ENCODE measurements at regions not wholly inside any gene's neighbourhood (a gene's known extent, or its start where the extent isn't known, plus 50 kb on each side); places are given as distances from the start of the nearest gene placed in this dataset.

DNA sequence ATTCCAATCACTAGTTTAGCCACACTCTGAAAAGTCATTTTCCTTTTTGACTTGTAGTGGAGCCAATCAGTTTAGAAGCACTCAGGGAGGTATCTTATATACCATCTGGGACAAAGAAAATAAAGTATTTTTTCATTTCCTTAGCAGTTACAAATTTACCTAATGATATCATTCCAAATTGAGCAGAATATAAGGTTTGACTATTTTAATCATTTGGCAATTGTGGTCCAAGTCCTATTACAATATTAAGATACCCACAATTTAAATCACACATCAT, 170.6 kb downstream of the LTN1 start:
- Histone ChIP-seq H3K27me3 (no peaks in the 10 kb centered on the region), H3K4me1 (peaks cover 0 to 30% (median 0%) of the 10 kb centered on the region in 3 donors), H3K9me3 (no peaks in the 10 kb centered on the region), H3K4me3 (no peak overlapping the region), H3K27ac (peak overlapping the region; percentile 13 to 81 (median 70)), H3K36me3 (no peaks in the 10 kb centered on the region)
- TF ChIP-seq, protein P1, sequence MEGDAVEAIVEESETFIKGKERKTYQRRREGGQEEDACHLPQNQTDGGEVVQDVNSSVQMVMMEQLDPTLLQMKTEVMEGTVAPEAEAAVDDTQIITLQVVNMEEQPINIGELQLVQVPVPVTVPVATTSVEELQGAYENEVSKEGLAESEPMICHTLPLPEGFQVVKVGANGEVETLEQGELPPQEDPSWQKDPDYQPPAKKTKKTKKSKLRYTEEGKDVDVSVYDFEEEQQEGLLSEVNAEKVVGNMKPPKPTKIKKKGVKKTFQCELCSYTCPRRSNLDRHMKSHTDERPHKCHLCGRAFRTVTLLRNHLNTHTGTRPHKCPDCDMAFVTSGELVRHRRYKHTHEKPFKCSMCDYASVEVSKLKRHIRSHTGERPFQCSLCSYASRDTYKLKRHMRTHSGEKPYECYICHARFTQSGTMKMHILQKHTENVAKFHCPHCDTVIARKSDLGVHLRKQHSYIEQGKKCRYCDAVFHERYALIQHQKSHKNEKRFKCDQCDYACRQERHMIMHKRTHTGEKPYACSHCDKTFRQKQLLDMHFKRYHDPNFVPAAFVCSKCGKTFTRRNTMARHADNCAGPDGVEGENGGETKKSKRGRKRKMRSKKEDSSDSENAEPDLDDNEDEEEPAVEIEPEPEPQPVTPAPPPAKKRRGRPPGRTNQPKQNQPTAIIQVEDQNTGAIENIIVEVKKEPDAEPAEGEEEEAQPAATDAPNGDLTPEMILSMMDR (IDR thresholded peaks at IDR 0.05): no peak
- TF ChIP-seq POLR2A (IDR thresholded peaks at IDR 0.05): no peak
- intact Hi-C loops (cut with DNase I): no loop called here
- DNase-seq: no peak

DNA sequence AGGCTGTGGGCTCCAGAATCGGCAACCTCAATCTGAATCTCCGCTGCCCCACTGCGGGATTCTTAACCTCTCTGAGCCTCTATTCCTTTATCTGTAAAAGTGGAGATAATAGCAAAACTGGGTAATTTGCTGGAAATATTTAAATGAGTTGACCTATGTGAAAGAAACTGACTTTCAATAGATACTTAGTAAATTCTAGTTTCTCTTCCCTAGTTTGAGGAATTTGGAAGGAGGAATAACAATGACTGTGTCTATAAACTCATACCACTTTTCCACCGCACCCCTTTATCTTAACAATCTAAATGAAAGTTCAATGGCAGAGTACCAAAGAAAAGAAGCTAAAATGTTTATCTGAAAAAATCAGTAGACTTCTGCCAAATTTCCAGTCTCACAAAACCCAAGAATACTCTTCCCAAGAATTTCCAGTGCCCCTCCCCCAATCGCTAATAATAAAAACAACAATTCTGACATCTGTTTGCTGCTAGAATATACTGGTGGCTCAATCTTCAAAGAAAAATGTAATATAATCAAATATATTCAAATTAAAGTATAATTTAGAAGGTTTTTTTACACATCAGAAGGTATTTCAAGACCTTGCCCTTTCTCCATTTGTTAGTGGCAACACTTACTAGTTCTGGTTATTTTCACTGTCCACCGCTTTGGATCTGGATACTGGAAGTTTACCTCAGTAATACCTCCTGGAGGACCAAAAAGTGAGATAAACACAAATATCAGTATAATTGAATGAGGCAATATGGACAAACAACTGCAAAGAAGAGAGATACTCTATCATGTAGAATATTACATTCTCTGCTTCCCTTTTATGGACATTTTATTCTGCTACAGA, 171.2 kb downstream of the LTN1 start:
- WGBS, 2 donors: 76 to 77% methylated on average over 6 of the region's 6 CpGs
- Histone ChIP-seq H3K27ac (peak overlapping the region; percentile 13 to 81 (median 70)), H3K9me3 (no peaks in the 10 kb centered on the region), H3K4me1 (peaks cover 0 to 30% (median 0%) of the 10 kb centered on the region in 3 donors), H3K27me3 (no peaks in the 10 kb centered on the region), H3K36me3 (no peaks in the 10 kb centered on the region), H3K4me3 (no peak overlapping the region)
- no peak for DNase-seq
- intact Hi-C loops (cut with DNase I): no loop called here
- no peak for TF ChIP-seq POLR2A (IDR thresholded peaks at IDR 0.05)
- TF ChIP-seq, protein P1 (IDR thresholded peaks at IDR 0.05): no peak

DNA sequence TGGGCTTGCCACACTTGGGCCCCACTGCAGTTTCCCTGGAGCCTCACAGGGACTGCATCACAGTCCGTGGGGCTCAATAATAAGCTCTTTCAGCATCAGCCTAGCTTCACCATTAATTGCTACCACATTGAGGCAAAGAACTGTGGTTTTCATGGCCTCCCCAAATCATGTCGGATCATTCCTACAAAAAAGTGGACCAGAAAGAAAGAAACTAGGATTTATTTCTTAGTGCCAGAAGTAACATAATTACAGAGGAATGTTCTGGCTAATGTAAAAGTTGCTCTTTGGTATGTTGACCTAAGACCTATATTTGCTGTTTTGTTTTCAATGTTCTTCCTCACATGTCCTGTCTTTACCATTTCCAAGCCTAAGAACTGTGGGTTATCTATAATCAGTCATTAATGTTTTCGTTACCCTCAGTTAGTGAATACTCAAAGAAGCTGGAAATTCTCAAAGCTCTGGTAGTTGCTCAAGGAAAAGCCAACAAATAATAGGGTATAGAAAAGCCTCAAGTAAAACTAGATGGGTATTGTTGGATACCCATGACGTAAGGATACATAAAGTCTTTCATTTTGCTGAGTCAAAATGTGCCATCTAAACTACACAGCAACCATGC, 173.9 kb downstream of the LTN1 start:
- 72 to 89% methylated on average over 3 to 4 of the region's 4 CpGs for WGBS, 2 donors
- Histone ChIP-seq H3K27ac (peak overlapping the region in 2 of 4 donors; percentile 22 to 39), H3K36me3 (no peaks in the 10 kb centered on the region), H3K9me3 (no peaks in the 10 kb centered on the region), H3K4me3 (no peak overlapping the region), H3K4me1 (peaks cover 0 to 26% (median 0%) of the 10 kb centered on the region in 3 donors), H3K27me3 (no peaks in the 10 kb centered on the region)
- DNase-seq: no peak
- intact Hi-C loops (cut with DNase I): no loop called here
- no peak for TF ChIP-seq POLR2A (IDR thresholded peaks at IDR 0.05)
- TF ChIP-seq, protein P1 (IDR thresholded peaks at IDR 0.05): no peak

DNA sequence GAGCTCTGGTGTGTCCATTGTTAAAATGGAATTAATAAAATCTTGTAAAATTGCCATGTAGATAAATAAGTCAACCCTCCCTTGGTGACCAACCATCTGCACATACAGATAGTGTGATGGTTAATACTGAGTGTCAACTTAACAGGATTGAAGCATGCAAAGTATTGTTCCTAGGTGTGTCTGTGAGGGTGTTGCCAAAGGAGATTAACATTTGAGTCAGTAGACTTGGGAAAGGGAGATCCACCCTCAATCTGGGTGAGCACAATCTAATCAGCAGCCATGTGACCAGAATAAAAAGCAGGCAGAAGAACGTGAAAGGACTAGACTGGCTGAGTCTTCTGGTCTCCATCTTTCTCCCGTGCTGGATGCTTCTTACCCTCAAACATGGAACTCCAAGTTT, 174.8 kb downstream of the LTN1 start:
- Histone ChIP-seq H3K4me1 (peaks cover 0 to 17% (median 0%) of the 10 kb centered on the region in 3 donors), H3K4me3 (no peak overlapping the region), H3K27me3 (no peaks in the 10 kb centered on the region), H3K27ac (peak overlapping the region in 1 of 4 donors; percentile 14), H3K9me3 (no peaks in the 10 kb centered on the region), H3K36me3 (no peaks in the 10 kb centered on the region)
- intact Hi-C loops (cut with DNase I): no loop called here
- WGBS, 2 donors: 85% methylated on average over 2 of the region's 2 CpGs
- no peak for DNase-seq
- TF ChIP-seq POLR2A (IDR thresholded peaks at IDR 0.05): no peak
- TF ChIP-seq, protein P1 (IDR thresholded peaks at IDR 0.05): no peak

DNA sequence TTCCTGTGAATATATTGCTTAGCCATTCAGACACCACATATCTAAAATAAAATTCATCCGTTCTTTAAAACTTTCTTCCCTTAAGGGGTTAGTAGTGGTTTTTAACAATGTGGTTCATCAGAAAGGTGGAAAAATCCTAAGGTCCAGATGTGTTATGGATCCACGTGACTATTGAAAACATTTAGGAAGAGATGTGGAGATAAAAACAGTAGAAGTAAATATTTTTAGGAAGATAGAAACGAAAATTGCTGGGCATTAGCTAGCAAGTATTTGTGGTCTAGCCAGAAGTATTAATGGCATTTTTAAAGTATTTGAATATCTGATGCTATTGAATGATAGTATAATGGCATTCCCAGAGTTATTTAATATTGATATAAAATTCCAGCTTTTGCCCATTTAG, 180.8 kb downstream of the LTN1 start:
- 66 to 70% methylated on average over 3 of the region's 3 CpGs for WGBS, 2 donors
- Histone ChIP-seq H3K36me3 (no peaks in the 10 kb centered on the region), H3K4me3 (no peak overlapping the region), H3K9me3 (no peaks in the 10 kb centered on the region), H3K27ac (no peak overlapping the region), H3K4me1 (no peaks in the 10 kb centered on the region), H3K27me3 (no peaks in the 10 kb centered on the region)
- intact Hi-C loops (cut with DNase I): no loop called here
- no peak for DNase-seq
- TF ChIP-seq, protein P1 (IDR thresholded peaks at IDR 0.05): no peak
- no peak for TF ChIP-seq POLR2A (IDR thresholded peaks at IDR 0.05)
